WTC11 (cell line): ENCODE measurements at regions not wholly inside any gene's neighbourhood (a gene's known extent, or its start where the extent isn't known, plus 50 kb on each side); places are given as distances from the start of the nearest gene placed in this dataset.

Experiments
- ATAC-seq: fragments of 200-7000 bp; cut with Tn5 transposase; 2 replicates; pipeline ENCODE4 v1.10.0; 2021; ENCODE audit warnings: mild to moderate bottlenecking, moderate library complexity
- CTCF ChIA-PET: fragments of 300-600 bp; sonication (Branson Sonifier 250); formaldehyde crosslinking; loops from one replicate; lab custom pipeline; 2021; ENCODE audit warnings: antibody characterized with exemption; lab: Charles Lee
- POLR2A ChIA-PET: fragments of 350-600 bp; sonication (Branson Sonifier 250); formaldehyde crosslinking; loops from one replicate; lab custom pipeline; 2021; ENCODE audit warnings: antibody characterized with exemption; lab: Charles Lee
- DNase-seq: peaks from one replicate; pipeline ENCODE4 v3.0.0; 2021; ENCODE audit warnings: low spot score
- H3K27ac Mint-ChIP-seq: 2 replicates; pipeline ENCODE4 v1.8.0; 2021; ENCODE audit warnings: mixed read lengths
- H3K27me3 Mint-ChIP-seq: 2 replicates; pipeline ENCODE4 v1.8.0; 2021; ENCODE audit warnings: low read depth, mild to moderate bottlenecking, moderate library complexity, mixed read lengths
- H3K36me3 Mint-ChIP-seq: 2 replicates; pipeline ENCODE4 v1.8.0; 2021; ENCODE audit warnings: mixed read lengths
- H3K4me1 Mint-ChIP-seq: 2 replicates; pipeline ENCODE4 v1.8.0; 2022; ENCODE audit warnings: mixed read lengths
- H3K4me3 Mint-ChIP-seq: 2 replicates; pipeline ENCODE4 v1.8.0; 2021; ENCODE audit warnings: mild to moderate bottlenecking, moderate library complexity, mixed read lengths
- H3K9me3 Mint-ChIP-seq: 2 replicates; pipeline ENCODE4 v1.8.0; 2021; ENCODE audit warnings: mixed read lengths
- ARID4B ChIP-seq: sonication (generic); formaldehyde crosslinking; IDR thresholded peaks from 2 replicates; pipeline ENCODE4 v1.8.0; 2023; ENCODE audit warnings: missing genetic modification reagents, mild to moderate bottlenecking, borderline replicate concordance
- E2F4 ChIP-seq: sonication (generic); formaldehyde crosslinking; IDR thresholded peaks from 2 replicates; pipeline ENCODE4 v1.8.1; 2022; ENCODE audit warnings: low read depth, mild to moderate bottlenecking, moderate library complexity, missing genetic modification reagents, borderline replicate concordance
- GRHL2 ChIP-seq: fragments of 250-450 bp; sonication (Bioruptor Pico); IDR thresholded peaks from 2 replicates; pipeline ENCODE4 v1.8.0; 2022; ENCODE audit warnings: mild to moderate bottlenecking, moderate library complexity; ENCODE audit not compliant: insufficient replicate concordance, severe bottlenecking
- HMGXB4 ChIP-seq: sonication (generic); formaldehyde crosslinking; IDR thresholded peaks from 2 replicates; pipeline ENCODE4 v1.8.1; 2023; ENCODE audit warnings: mild to moderate bottlenecking, moderate library complexity, missing genetic modification reagents
- IRF2 ChIP-seq: sonication (generic); formaldehyde crosslinking; IDR thresholded peaks from 2 replicates; pipeline ENCODE4 v1.8.0; 2022; ENCODE audit warnings: low read depth, missing genetic modification reagents, borderline replicate concordance
- TP53 ChIP-seq: sonication (generic); formaldehyde crosslinking; IDR thresholded peaks from 2 replicates; pipeline ENCODE4 v1.8.1; 2023; ENCODE audit warnings: mild to moderate bottlenecking, missing genetic modification reagents
- USF2 ChIP-seq: sonication (generic); formaldehyde crosslinking; IDR thresholded peaks from 2 replicates; pipeline ENCODE4 v1.8.1; 2023; ENCODE audit warnings: mild to moderate bottlenecking, missing genetic modification reagents, moderate library complexity
- ZBTB21 ChIP-seq: sonication (generic); formaldehyde crosslinking; IDR thresholded peaks from 2 replicates; pipeline ENCODE4 v1.8.1; 2023; ENCODE audit warnings: mild to moderate bottlenecking, missing genetic modification reagents, borderline replicate concordance
- ZBTB43 ChIP-seq: sonication (generic); formaldehyde crosslinking; IDR thresholded peaks from 2 replicates; pipeline ENCODE4 v1.8.1; 2023; ENCODE audit warnings: mild to moderate bottlenecking, missing genetic modification reagents
- ZNF219 ChIP-seq: sonication (generic); formaldehyde crosslinking; IDR thresholded peaks from 2 replicates; pipeline ENCODE4 v1.8.0; 2023; ENCODE audit warnings: missing genetic modification reagents, mild to moderate bottlenecking, borderline replicate concordance
- ZNF263 ChIP-seq: sonication (generic); formaldehyde crosslinking; IDR thresholded peaks from 2 replicates; pipeline ENCODE4 v1.8.1; 2022; ENCODE audit warnings: low read depth, mild to moderate bottlenecking, moderate library complexity, missing genetic modification reagents
- ZNF281 ChIP-seq: sonication (generic); formaldehyde crosslinking; IDR thresholded peaks from 2 replicates; pipeline ENCODE4 v1.8.0; 2023; ENCODE audit warnings: mild to moderate bottlenecking, missing genetic modification reagents
- ZNF396 ChIP-seq: fragments of 250-450 bp; sonication (Bioruptor Pico); IDR thresholded peaks from 2 replicates; pipeline ENCODE4 v1.8.0; 2021; ENCODE audit warnings: mild to moderate bottlenecking, moderate library complexity, borderline replicate concordance
- ZNF425 ChIP-seq: fragments of 250-450 bp; sonication (Bioruptor Pico); conservative IDR thresholded peaks from 2 replicates; pipeline ENCODE4 v1.9.0; 2021; ENCODE audit warnings: mild to moderate bottlenecking

GRCh38 chr3:26375843-26376530 lies 246.6 kb upstream of the LRRC3B start:
- ATAC-seq (no peak), DNase-seq (no peak)
- no peaks in the 10 kb centered on the region for H3K36me3 Mint-ChIP-seq
- CTCF ChIA-PET: no interaction called here
- TF ChIP-seq ZNF281 (no peak), E2F4 (no peak), TP53 (CRISPR knock-in tag) (no peak), ZNF263 (CRISPR knock-in tag) (no peak), ZNF219 (CRISPR knock-in tag) (no peak), USF2 (no peak), ZNF396 (CRISPR knock-in tag) (no peak), HMGXB4 (CRISPR knock-in tag) (no peak), ZNF425 (CRISPR knock-in tag) (no peak), IRF2 (no peak), GRHL2 (no peak), ARID4B (CRISPR knock-in tag) (no peak), ZBTB43 (CRISPR knock-in tag) (no peak), ZBTB21 (CRISPR knock-in tag) (no peak)
- POLR2A ChIA-PET: no interaction called here
- peaks cover 21% of the 10 kb centered on the region for H3K4me1 Mint-ChIP-seq
- no peak overlapping the region for H3K4me3 Mint-ChIP-seq
- no peaks in the 10 kb centered on the region for H3K27me3 Mint-ChIP-seq
- H3K9me3 Mint-ChIP-seq: no peaks in the 10 kb centered on the region
- peak overlapping the region; percentile 2; the same call in 1 of the 2 replicates for H3K27ac Mint-ChIP-seq
